ENCODE measurements at regions not wholly inside any gene's neighbourhood (a gene's known extent, or its start where the extent isn't known, plus 50 kb on each side); places are given as distances from the start of the nearest gene placed in this dataset.

- H3K27me3 Mint-ChIP-seq = no peaks in the 10 kb centered on the region
- no peak overlapping the region for H3K27ac Mint-ChIP-seq
- POLR2A ChIA-PET = no interaction called here
- H3K4me1 Mint-ChIP-seq = no peaks in the 10 kb centered on the region
- peaks cover 0 to 5% (median 0%) of the 10 kb centered on the region in 3 donors for H3K36me3 Mint-ChIP-seq
- no peak overlapping the region for H3K4me3 Mint-ChIP-seq
- peaks cover 5 to 47% (median 11%) of the 10 kb centered on the region in 9 donors for H3K9me3 Mint-ChIP-seq
- no peak for DNase-seq
- ATAC-seq = no peak
These were observed 68.4 kb upstream of the IZUMO3 start for GRCh38 chr9:24614070-24614469.

GRCh38 chr9:24608599-24608998, 62.9 kb upstream of the IZUMO3 start:
- H3K9me3 Mint-ChIP-seq = peaks cover 0 to 38% (median 4%) of the 10 kb centered on the region in 9 donors
- H3K4me1 Mint-ChIP-seq = no peaks in the 10 kb centered on the region
- no peak for DNase-seq
- POLR2A ChIA-PET = no interaction called here
- no peak overlapping the region for H3K27ac Mint-ChIP-seq
- no peak for ATAC-seq
- no peak overlapping the region for H3K4me3 Mint-ChIP-seq
- peaks cover 0 to 5% (median 0%) of the 10 kb centered on the region in 3 donors for H3K36me3 Mint-ChIP-seq
- no peaks in the 10 kb centered on the region for H3K27me3 Mint-ChIP-seq

GRCh38 chr9:24602693-24603352, 57.1 kb upstream of the IZUMO3 start:
- no peak overlapping the region for H3K4me3 Mint-ChIP-seq
- POLR2A ChIA-PET = no interaction called here
- H3K9me3 Mint-ChIP-seq = peaks cover 1 to 39% (median 10%) of the 10 kb centered on the region in 9 donors
- ATAC-seq = no peak
- H3K27me3 Mint-ChIP-seq = no peaks in the 10 kb centered on the region
- no peak overlapping the region for H3K27ac Mint-ChIP-seq
- DNase-seq = no peak
- no peaks in the 10 kb centered on the region for H3K36me3 Mint-ChIP-seq
- no peaks in the 10 kb centered on the region for H3K4me1 Mint-ChIP-seq
